ENCODE measurements at regions not wholly inside any gene's neighbourhood (a gene's known extent, or its start where the extent isn't known, plus 50 kb on each side); places are given as distances from the start of the nearest gene placed in this dataset.

DNA sequence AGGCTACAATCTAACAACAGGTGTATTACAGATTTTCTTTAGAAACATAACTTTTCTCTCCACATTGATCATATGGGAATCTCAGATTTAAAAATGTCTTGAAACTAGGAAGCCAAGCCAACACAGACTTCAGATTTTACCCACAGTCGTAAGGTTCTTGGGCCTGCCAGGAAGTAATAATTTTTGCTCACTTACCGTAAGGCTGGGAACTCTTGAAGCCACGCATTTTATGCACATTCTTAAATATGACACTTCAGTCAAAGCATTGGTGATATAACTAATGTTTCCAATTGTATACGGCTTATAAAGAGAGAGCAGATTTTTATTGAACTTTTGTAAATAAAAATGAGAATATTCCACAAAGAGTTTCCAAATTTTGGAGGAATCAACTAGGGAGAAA is 328.9 kb upstream of the TRPC7 start:
- TF ChIP-seq, protein P1, sequence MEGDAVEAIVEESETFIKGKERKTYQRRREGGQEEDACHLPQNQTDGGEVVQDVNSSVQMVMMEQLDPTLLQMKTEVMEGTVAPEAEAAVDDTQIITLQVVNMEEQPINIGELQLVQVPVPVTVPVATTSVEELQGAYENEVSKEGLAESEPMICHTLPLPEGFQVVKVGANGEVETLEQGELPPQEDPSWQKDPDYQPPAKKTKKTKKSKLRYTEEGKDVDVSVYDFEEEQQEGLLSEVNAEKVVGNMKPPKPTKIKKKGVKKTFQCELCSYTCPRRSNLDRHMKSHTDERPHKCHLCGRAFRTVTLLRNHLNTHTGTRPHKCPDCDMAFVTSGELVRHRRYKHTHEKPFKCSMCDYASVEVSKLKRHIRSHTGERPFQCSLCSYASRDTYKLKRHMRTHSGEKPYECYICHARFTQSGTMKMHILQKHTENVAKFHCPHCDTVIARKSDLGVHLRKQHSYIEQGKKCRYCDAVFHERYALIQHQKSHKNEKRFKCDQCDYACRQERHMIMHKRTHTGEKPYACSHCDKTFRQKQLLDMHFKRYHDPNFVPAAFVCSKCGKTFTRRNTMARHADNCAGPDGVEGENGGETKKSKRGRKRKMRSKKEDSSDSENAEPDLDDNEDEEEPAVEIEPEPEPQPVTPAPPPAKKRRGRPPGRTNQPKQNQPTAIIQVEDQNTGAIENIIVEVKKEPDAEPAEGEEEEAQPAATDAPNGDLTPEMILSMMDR (IDR thresholded peaks at IDR 0.05): no peak
- TF ChIP-seq POLR2A (IDR thresholded peaks at IDR 0.05): no peak
